Esophagus muscularis mucosa (tissue), 4 donors: ENCODE measurements at regions not wholly inside any gene's neighbourhood (a gene's known extent, or its start where the extent isn't known, plus 50 kb on each side); places are given as distances from the start of the nearest gene placed in this dataset.

Source experiments
- DNase-seq: peaks from one replicate; pipeline ENCODE4 v3.0.0-alpha.2; 2017; ENCODE audit errors: extremely low spot score
- H3K27ac ChIP-seq, 4 donors: fragments of 200-600 bp; sonication (generic); replicated peaks in 1 of 4; 1 replicate in 3 of 4; 2 replicates in 1 of 4; pipeline ENCODE4 v1.5.1; 2016 to 2019; ENCODE audit warnings: mild to moderate bottlenecking in 1 of 4
- H3K27me3 ChIP-seq, 4 donors: fragments of 200-600 bp; sonication (generic); one replicate each; pipeline versions ENCODE4 v1.5.1 to v1.6.0; 2016 to 2019
- H3K36me3 ChIP-seq, 4 donors: fragments of 200-600 bp; sonication (generic); one replicate each; pipeline ENCODE4 v1.5.1; 2016 to 2019
- H3K4me1 ChIP-seq, 4 donors: fragments of 200-600 bp; sonication (generic); one replicate each; pipeline ENCODE4 v1.5.1; 2016 to 2019
- H3K4me3 ChIP-seq, 4 donors: fragments of 200-600 bp; sonication (generic); 1 replicate in 2 of 4; 2 replicates in 2 of 4; pipeline ENCODE4 v1.5.1; 2016 to 2019; ENCODE audit warnings: mild to moderate bottlenecking in 4 of 4, moderate library complexity in 1 of 4
- H3K9me3 ChIP-seq, 4 donors: fragments of 200-600 bp; sonication (generic); 1 replicate in 3 of 4; 2 replicates in 1 of 4; pipeline ENCODE4 v1.5.1; 2016 to 2019
- CTCF ChIP-seq, 3 experiments: fragments of 200-600 bp in 2 of 3; fragments of 450-650 bp in 1 of 3; sonication (generic) in 2 of 3; IDR thresholded peaks; one replicate each; pipeline ENCODE4 v1.5.1; 2017 to 2019; ENCODE audit warnings: antibody characterized with exemption in 3 of 3, mild to moderate bottlenecking in 2 of 3, moderate library complexity in 1 of 3
- EP300 ChIP-seq: sonication (generic); formaldehyde crosslinking; IDR thresholded peaks from one replicate; pipeline ENCODE4 v1.6.1; 2017; ENCODE audit warnings: antibody characterized with exemption
- POLR2A ChIP-seq: fragments of 450-650 bp; IDR thresholded peaks from one replicate; pipeline ENCODE4 v1.6.1; 2017; ENCODE audit warnings: antibody characterized with exemption, moderate library complexity, mild to moderate bottlenecking, low read depth
- POLR2AphosphoS5 ChIP-seq, 2 donors: sonication (generic); formaldehyde crosslinking; IDR thresholded peaks; one replicate each; pipeline ENCODE4 v1.6.1; 2017; ENCODE audit warnings: antibody characterized with exemption in 2 of 2
- WGBS: methylation state at CpG from one replicate; pipeline ENCODE4 v1.1.5; 2018; 5-methylcytosine and 5-hydroxymethylcytosine counted together
- intact Hi-C: fragments of 100-400 bp; cut with DNase I; formaldehyde crosslinking; loops from one replicate; pipeline ENCODE4 v1.15.1; 2023

- intact Hi-C loops: no loop called here
- no peak overlapping the region for H3K4me3 ChIP-seq
- WGBS: 93% methylated on average over 2 of the region's 2 CpGs
- H3K27ac ChIP-seq: no peak overlapping the region
- H3K9me3 ChIP-seq: peaks cover 0 to 25% (median 13%) of the 10 kb centered on the region in 4 donors
- no peaks in the 10 kb centered on the region for H3K36me3 ChIP-seq
- TF ChIP-seq POLR2A (no peak), CTCF (IDR thresholded peaks at IDR 0.05) (no peak), EP300 (no peak), POLR2AphosphoS5 (IDR thresholded peaks at IDR 0.05) (no peak)
- no peaks in the 10 kb centered on the region for H3K4me1 ChIP-seq
- no peak for DNase-seq
- no peaks in the 10 kb centered on the region for H3K27me3 ChIP-seq
These were observed 1543.5 kb upstream of the ACVR2A start for GRCh38 chr2:146301287-146301686.

- H3K4me1 ChIP-seq: no peaks in the 10 kb centered on the region
- H3K27me3 ChIP-seq: no peaks in the 10 kb centered on the region
- H3K36me3 ChIP-seq: no peaks in the 10 kb centered on the region
- intact Hi-C loops: no loop called here
- no peak overlapping the region for H3K4me3 ChIP-seq
- H3K27ac ChIP-seq: no peak overlapping the region
- TF ChIP-seq POLR2A (no peak), CTCF (IDR thresholded peaks at IDR 0.05) (no peak), POLR2AphosphoS5 (IDR thresholded peaks at IDR 0.05) (no peak), EP300 (no peak)
- DNase-seq: no peak
- peaks cover 0 to 42% (median 16%) of the 10 kb centered on the region in 4 donors for H3K9me3 ChIP-seq
- WGBS: 100% methylated on average over 1 of the region's 1 CpG
These were observed 1549.7 kb upstream of the ACVR2A start for GRCh38 chr2:146295080-146295670.

- Histone ChIP-seq H3K27me3 (no peaks in the 10 kb centered on the region), H3K36me3 (no peaks in the 10 kb centered on the region), H3K4me3 (no peak overlapping the region), H3K4me1 (no peaks in the 10 kb centered on the region), H3K9me3 (no peaks in the 10 kb centered on the region), H3K27ac (no peak overlapping the region)
- TF ChIP-seq CTCF (IDR thresholded peaks at IDR 0.05): no peak
- no peak for TF ChIP-seq EP300
- no peak for TF ChIP-seq POLR2AphosphoS5 (IDR thresholded peaks at IDR 0.05)
- no peak for TF ChIP-seq POLR2A
- intact Hi-C loops: no loop called here
- 88% methylated on average over 1 of the region's 1 CpG for WGBS
- no peak for DNase-seq
These were observed 1557.5 kb upstream of the ACVR2A start for GRCh38 chr2:146287281-146287680.

DNA sequence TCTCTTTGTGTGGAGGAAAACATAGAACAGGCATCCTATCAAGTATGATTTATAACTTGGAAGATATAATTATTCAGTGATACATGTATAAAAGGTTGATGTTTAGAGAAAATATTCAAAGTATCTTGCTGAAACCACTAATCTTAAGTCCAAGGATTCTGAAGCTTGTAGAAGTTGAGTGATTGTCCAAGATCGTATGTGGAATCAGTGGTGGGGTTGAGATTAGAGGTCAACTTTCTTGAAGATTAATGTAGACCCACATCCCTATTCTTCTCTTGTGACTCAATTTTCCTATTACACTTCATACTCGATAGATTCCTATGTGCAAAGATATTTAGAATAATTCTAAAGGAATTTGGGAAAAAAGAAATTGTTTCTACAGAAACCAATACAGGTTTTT is 1565.9 kb upstream of the ACVR2A start:
- Histone ChIP-seq H3K27ac (no peak overlapping the region), H3K9me3 (no peaks in the 10 kb centered on the region), H3K4me1 (no peaks in the 10 kb centered on the region), H3K36me3 (no peaks in the 10 kb centered on the region), H3K27me3 (no peaks in the 10 kb centered on the region), H3K4me3 (no peak overlapping the region)
- TF ChIP-seq POLR2AphosphoS5 (IDR thresholded peaks at IDR 0.05) (no peak), CTCF (IDR thresholded peaks at IDR 0.05) (no peak), POLR2A (no peak), EP300 (no peak)
- no peak for DNase-seq
- WGBS: 93% methylated on average over 2 of the region's 2 CpGs
- intact Hi-C loops: no loop called here

GRCh38 chr2:146271131-146271831 is 1573.5 kb upstream of the ACVR2A start:
- no peaks in the 10 kb centered on the region for H3K36me3 ChIP-seq
- DNase-seq: no peak
- no peak for TF ChIP-seq CTCF (IDR thresholded peaks at IDR 0.05)
- no peak for TF ChIP-seq EP300
- TF ChIP-seq POLR2AphosphoS5 (IDR thresholded peaks at IDR 0.05): no peak
- TF ChIP-seq POLR2A: no peak
- H3K4me3 ChIP-seq: no peak overlapping the region
- no peaks in the 10 kb centered on the region for H3K4me1 ChIP-seq
- no peak overlapping the region for H3K27ac ChIP-seq
- intact Hi-C loops: no loop called here
- H3K9me3 ChIP-seq: no peaks in the 10 kb centered on the region
- no peaks in the 10 kb centered on the region for H3K27me3 ChIP-seq
